Left lung (tissue), 4 donors: ENCODE measurements at regions not wholly inside any gene's neighbourhood (a gene's known extent, or its start where the extent isn't known, plus 50 kb on each side); places are given as distances from the start of the nearest gene placed in this dataset.
"Not testable (repeated sequence)": the region's sequence is repeated elsewhere in the genome, so short reads cannot be mapped to it uniquely, and the experiment has no call there.

ENCODE experiments used
- ATAC-seq: fragments of 200-7000 bp; cut with Tn5 transposase; one replicate; pipeline ENCODE4 v1.9.1; 2020; ENCODE audit warnings: moderate library complexity
- DNase-seq, 4 donors: peaks; one replicate each; pipeline ENCODE4 v3.0.0-alpha.2; 2013 to 2020
- H3K27ac ChIP-seq, 2 donors: fragments of 200-600 bp; sonication (generic) in 1 of 2; one replicate each; pipeline versions ENCODE4 v1.5.0 to v1.8.0; 2020 to 2021
- H3K27me3 ChIP-seq, 2 donors: fragments of 200-600 bp; sonication (generic) in 1 of 2; one replicate each; pipeline versions ENCODE4 v1.5.0 to v1.8.0; 2020 to 2021
- H3K36me3 ChIP-seq, 2 donors: fragments of 200-600 bp; sonication (generic) in 1 of 2; one replicate each; pipeline versions ENCODE4 v1.5.0 to v1.8.0; 2020 to 2021
- H3K4me1 ChIP-seq, 2 donors: fragments of 200-600 bp; one replicate each; pipeline ENCODE4 v1.8.0; 2021
- H3K4me3 ChIP-seq, 2 donors: fragments of 200-600 bp; sonication (generic) in 1 of 2; one replicate each; pipeline versions ENCODE4 v1.5.0 to v1.8.0; 2020 to 2021; ENCODE audit warnings: mild to moderate bottlenecking in 1 of 2
- H3K9me3 ChIP-seq, 2 donors: fragments of 200-600 bp; sonication (generic) in 1 of 2; one replicate each; pipeline versions ENCODE4 v1.5.0 to v1.8.0; 2020 to 2021
- CTCF ChIP-seq, 2 donors: fragments of 200-600 bp; sonication (generic) in 1 of 2; IDR thresholded peaks; one replicate each; pipeline versions ENCODE4 v1.5.0 to v1.8.0; 2021; ENCODE audit warnings: antibody characterized with exemption in 2 of 2
- intact Hi-C, 2 donors: fragments of 100-400 bp; cut with DNase I; formaldehyde crosslinking; loops; one replicate each; pipeline versions ENCODE4 v1.11.2 to v1.14.2; 2022
- donor health status: DM: no; HTN: yes; CAD: no.
- donor health status: DM: no; HTN: no; CAD: no.

- Histone ChIP-seq H3K36me3 (no peaks in the 10 kb centered on the region), H3K9me3 (peaks cover 0 to 7% of the 10 kb centered on the region in 2 donors), H3K27ac (no peak overlapping the region), H3K27me3 (no peaks in the 10 kb centered on the region), H3K4me1 (no peaks in the 10 kb centered on the region), H3K4me3 (no peak overlapping the region)
- TF ChIP-seq CTCF (IDR thresholded peaks at IDR 0.05), result no peak
- ATAC-seq (no peak), DNase-seq (no peak)
- intact Hi-C loops, result no loop called here
These were observed 127.8 kb downstream of the TBX19 start for GRCh38 chr1:168408539-168408865.

DNA sequence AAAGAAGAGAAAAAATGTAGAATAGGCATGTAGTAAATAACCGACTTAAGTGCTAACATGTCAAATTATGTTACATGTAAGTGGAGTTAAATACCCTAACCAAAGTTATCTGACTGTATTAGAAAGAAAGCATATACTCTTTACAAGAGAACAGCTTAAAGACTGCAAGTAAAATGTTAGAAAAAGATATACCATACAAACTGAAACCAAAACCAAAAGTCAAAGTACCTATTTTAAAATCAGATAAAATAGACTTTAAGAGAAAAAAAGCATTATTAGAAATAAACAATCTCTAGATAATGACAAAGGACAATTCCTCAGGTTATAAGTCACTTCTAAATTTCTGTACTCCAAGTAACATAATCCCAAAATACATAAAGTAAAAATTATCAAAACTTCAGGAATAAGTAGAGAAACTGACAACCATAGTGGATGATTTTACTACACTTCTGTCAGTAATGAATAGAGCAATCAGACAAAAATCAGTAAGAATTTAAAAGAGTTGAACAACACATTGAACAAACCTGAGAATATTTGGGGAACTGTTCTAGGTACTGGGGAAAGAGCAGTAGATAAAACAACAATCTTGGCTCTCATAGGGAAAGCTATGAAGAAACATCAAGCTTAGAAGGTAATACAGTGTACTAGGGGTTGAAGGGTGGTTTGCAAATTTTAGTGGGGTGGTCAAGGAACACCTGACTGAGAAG is 127.3 kb downstream of the TBX19 start:
- H3K27ac ChIP-seq, result no peak overlapping the region
- ATAC-seq, result no peak
- no peak for TF ChIP-seq CTCF (IDR thresholded peaks at IDR 0.05)

DNA sequence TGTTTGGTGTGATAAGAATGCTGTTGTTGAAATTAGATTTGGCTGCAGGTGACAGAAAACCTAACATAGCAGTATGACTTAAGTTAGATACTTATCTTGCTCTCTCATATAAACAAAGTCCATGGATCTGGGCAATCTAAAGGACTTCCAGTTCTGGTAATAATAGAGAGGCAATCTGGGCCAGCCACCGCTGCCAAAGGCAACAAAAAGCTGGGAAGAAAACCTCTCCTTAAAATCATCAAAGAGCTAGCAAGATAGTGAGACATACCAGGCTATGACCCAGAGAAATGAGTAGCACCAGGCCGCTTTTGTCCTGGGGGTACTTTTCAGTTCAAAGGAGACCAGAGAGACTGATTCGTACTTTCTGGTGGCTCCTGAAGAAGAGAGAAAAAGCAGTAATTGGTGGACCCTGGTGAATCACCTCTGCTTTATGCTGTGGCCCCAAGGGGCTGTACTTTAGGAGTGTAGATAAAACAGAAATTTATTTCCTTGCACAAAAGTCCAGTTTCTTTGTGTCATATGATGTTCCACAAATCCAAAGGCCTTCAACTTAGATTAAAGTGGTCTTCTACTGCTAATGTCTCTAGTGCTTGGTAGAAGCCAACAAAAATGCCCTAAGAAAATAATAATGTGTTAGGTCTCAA is 125.4 kb downstream of the TBX19 start:
- Histone ChIP-seq H3K27ac (no peak overlapping the region), H3K4me1 (no peaks in the 10 kb centered on the region), H3K9me3 (peaks cover 0 to 7% of the 10 kb centered on the region in 2 donors), H3K27me3 (no peaks in the 10 kb centered on the region), H3K4me3 (no peak overlapping the region), H3K36me3 (no peaks in the 10 kb centered on the region)
- intact Hi-C loops, result no loop called here
- no peak for DNase-seq
- no peak for TF ChIP-seq CTCF (IDR thresholded peaks at IDR 0.05)
- no peak for ATAC-seq

More for the DNA sequence above, 127.3 kb downstream of the TBX19 start:
- H3K27me3 ChIP-seq, result no peaks in the 10 kb centered on the region
- no peak for DNase-seq
- no peaks in the 10 kb centered on the region for H3K4me1 ChIP-seq
- H3K4me3 ChIP-seq, result no peak overlapping the region
- H3K36me3 ChIP-seq, result no peaks in the 10 kb centered on the region
- intact Hi-C loops, result no loop called here
- H3K9me3 ChIP-seq, result peaks cover 0 to 7% of the 10 kb centered on the region in 2 donors

DNA sequence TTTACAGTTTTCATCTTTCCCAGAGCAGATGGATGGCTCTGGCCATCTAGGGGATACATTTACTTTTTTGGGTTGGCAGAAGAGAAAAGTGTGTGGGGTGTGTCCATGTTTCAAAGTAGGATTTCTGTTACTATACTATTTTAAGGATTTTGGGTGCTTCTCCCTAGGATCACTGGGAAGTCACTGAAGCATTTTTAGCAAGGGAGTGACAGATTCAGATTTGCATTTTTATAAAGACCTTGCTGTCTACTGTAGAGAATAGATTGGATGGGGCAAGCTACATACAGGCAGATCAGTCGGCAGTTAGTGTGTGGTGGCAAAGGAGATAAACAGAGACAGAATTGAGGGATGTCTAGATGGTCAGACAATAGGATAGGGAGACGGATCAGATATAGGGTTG is 122.5 kb downstream of the TBX19 start:
- DNase-seq (no peak), ATAC-seq (no peak)
- intact Hi-C loops, result no loop called here
- Histone ChIP-seq H3K4me3 (no peak overlapping the region), H3K27ac (no peak overlapping the region), H3K36me3 (no peaks in the 10 kb centered on the region), H3K9me3 (peaks cover 0 to 7% of the 10 kb centered on the region in 2 donors), H3K4me1 (no peaks in the 10 kb centered on the region), H3K27me3 (no peaks in the 10 kb centered on the region)
- TF ChIP-seq CTCF (IDR thresholded peaks at IDR 0.05), result no peak

- DNase-seq, H3K9me3 ChIP-seq, H3K27me3 ChIP-seq, intact Hi-C loops, H3K27ac ChIP-seq, H3K36me3 ChIP-seq, ATAC-seq, H3K4me1 ChIP-seq, H3K4me3 ChIP-seq: not testable (repeated sequence)
These were observed 121.8 kb downstream of the TBX19 start for GRCh38 chr1:168402466-168402865.
